ENCODE measurements at regions not wholly inside any gene's neighbourhood (a gene's known extent, or its start where the extent isn't known, plus 50 kb on each side); places are given as distances from the start of the nearest gene placed in this dataset.
A peak's percentile ranks its signal among the peaks of the same experiment; 100 is the strongest.

GRCh38 chr19:29283366-29283765, 70.4 kb upstream of the UQCRFS1 start:
- intact Hi-C loops (cut with micrococcal nuclease; ENCODE audit: unreplicated experiment): no loop called here
- no peak overlapping the region for H3K4me3 ChIP-seq (ENCODE audit: low read depth, low read length, poor library complexity, severe bottlenecking)
- H3K4me2 ChIP-seq (ENCODE audit: low read length): no peak overlapping the region
- H4K20me1 ChIP-seq (ENCODE audit: insufficient read depth, low read length): no peaks in the 10 kb centered on the region
- CTCF ChIA-PET (ENCODE audit: unreplicated experiment): no interaction called here
- no peaks in the 10 kb centered on the region for H3K79me2 ChIP-seq (ENCODE audit: insufficient read depth, low read depth, low read length)
- H3K27ac ChIP-seq (ENCODE audit: low read depth, low read length, poor library complexity, severe bottlenecking): no peak overlapping the region
- H3K4me1 ChIP-seq (ENCODE audit: insufficient read depth, low read length, poor library complexity, severe bottlenecking): no peaks in the 10 kb centered on the region
- H3K36me3 ChIP-seq (ENCODE audit: insufficient read depth, low read length): no peaks in the 10 kb centered on the region
- POLR2A ChIA-PET: no interaction called here
- H3K9me3 ChIP-seq (ENCODE audit: low read length): no peaks in the 10 kb centered on the region
- no peak for DNase-seq (ENCODE audit: low spot score)
- BruUV-seq (replicated peaks): no TSS peak
- H2AFZ ChIP-seq (ENCODE audit: low read length): no peak overlapping the region
- no peak for TF ChIP-seq EZH2phosphoT487 (IDR thresholded peaks at IDR 0.05; ENCODE audit: borderline replicate concordance, low read depth, low read length)
- TF ChIP-seq CTCF (conservative IDR thresholded peaks at IDR 0.05; ENCODE audit: low read length): no peak
- no peaks in the 10 kb centered on the region for H3K9me2 ChIP-seq (ENCODE audit: insufficient read depth, low read length)

- no peak overlapping the region for H3K4me2 ChIP-seq (ENCODE audit: low read length)
- POLR2A ChIA-PET: no interaction called here
- DNase-seq (ENCODE audit: low spot score): no peak
- no peaks in the 10 kb centered on the region for H3K4me1 ChIP-seq (ENCODE audit: insufficient read depth, low read length, poor library complexity, severe bottlenecking)
- H3K36me3 ChIP-seq (ENCODE audit: insufficient read depth, low read length): no peaks in the 10 kb centered on the region
- BruUV-seq (replicated peaks): no TSS peak
- CTCF ChIA-PET (ENCODE audit: unreplicated experiment): no interaction called here
- H3K27ac ChIP-seq (ENCODE audit: low read depth, low read length, poor library complexity, severe bottlenecking): no peak overlapping the region
- intact Hi-C loops (cut with micrococcal nuclease; ENCODE audit: unreplicated experiment): no loop called here
- TF ChIP-seq EZH2phosphoT487 (IDR thresholded peaks at IDR 0.05; ENCODE audit: borderline replicate concordance, low read depth, low read length) (no peak), CTCF (conservative IDR thresholded peaks at IDR 0.05; ENCODE audit: low read length) (no peak)
- no peak overlapping the region for H2AFZ ChIP-seq (ENCODE audit: low read length)
- H4K20me1 ChIP-seq (ENCODE audit: insufficient read depth, low read length): no peaks in the 10 kb centered on the region
- no peaks in the 10 kb centered on the region for H3K9me3 ChIP-seq (ENCODE audit: low read length)
- no peaks in the 10 kb centered on the region for H3K79me2 ChIP-seq (ENCODE audit: insufficient read depth, low read depth, low read length)
- H3K9me2 ChIP-seq (ENCODE audit: insufficient read depth, low read length): no peaks in the 10 kb centered on the region
- H3K4me3 ChIP-seq (ENCODE audit: low read depth, low read length, poor library complexity, severe bottlenecking): no peak overlapping the region
Observed at GRCh38 chr19:29285187-29285687, 72.3 kb upstream of the UQCRFS1 start.

GRCh38 chr19:29285878-29286277, 72.9 kb upstream of the UQCRFS1 start:
- no peak overlapping the region for H3K4me3 ChIP-seq (ENCODE audit: low read depth, low read length, poor library complexity, severe bottlenecking)
- H3K27ac ChIP-seq (ENCODE audit: low read depth, low read length, poor library complexity, severe bottlenecking): no peak overlapping the region
- POLR2A ChIA-PET: no interaction called here
- H3K79me2 ChIP-seq (ENCODE audit: insufficient read depth, low read depth, low read length): no peaks in the 10 kb centered on the region
- no peaks in the 10 kb centered on the region for H4K20me1 ChIP-seq (ENCODE audit: insufficient read depth, low read length)
- no peak for DNase-seq (ENCODE audit: low spot score)
- H3K4me2 ChIP-seq (ENCODE audit: low read length): no peak overlapping the region
- no peak overlapping the region for H2AFZ ChIP-seq (ENCODE audit: low read length)
- BruUV-seq (replicated peaks): no TSS peak
- H3K9me2 ChIP-seq (ENCODE audit: insufficient read depth, low read length): no peaks in the 10 kb centered on the region
- CTCF ChIA-PET (ENCODE audit: unreplicated experiment): no interaction called here
- no peaks in the 10 kb centered on the region for H3K4me1 ChIP-seq (ENCODE audit: insufficient read depth, low read length, poor library complexity, severe bottlenecking)
- intact Hi-C loops (cut with micrococcal nuclease; ENCODE audit: unreplicated experiment): no loop called here
- H3K9me3 ChIP-seq (ENCODE audit: low read length): no peaks in the 10 kb centered on the region
- TF ChIP-seq CTCF (conservative IDR thresholded peaks at IDR 0.05; ENCODE audit: low read length) (peak; percentile 45), EZH2phosphoT487 (IDR thresholded peaks at IDR 0.05; ENCODE audit: borderline replicate concordance, low read depth, low read length) (no peak)
- H3K36me3 ChIP-seq (ENCODE audit: insufficient read depth, low read length): no peaks in the 10 kb centered on the region
